H1 (cell line): ENCODE measurements at regions not wholly inside any gene's neighbourhood (a gene's known extent, or its start where the extent isn't known, plus 50 kb on each side); places are given as distances from the start of the nearest gene placed in this dataset.

Source experiments
- PHF8 ChIP-seq: fragments of 200-600 bp; sonication (generic); conservative IDR thresholded peaks from 2 replicates; pipeline ENCODE4 v1.7.1; 2012; ENCODE audit warnings: low read depth, mild to moderate bottlenecking, inconsistent platforms, low read length, moderate library complexity

DNA sequence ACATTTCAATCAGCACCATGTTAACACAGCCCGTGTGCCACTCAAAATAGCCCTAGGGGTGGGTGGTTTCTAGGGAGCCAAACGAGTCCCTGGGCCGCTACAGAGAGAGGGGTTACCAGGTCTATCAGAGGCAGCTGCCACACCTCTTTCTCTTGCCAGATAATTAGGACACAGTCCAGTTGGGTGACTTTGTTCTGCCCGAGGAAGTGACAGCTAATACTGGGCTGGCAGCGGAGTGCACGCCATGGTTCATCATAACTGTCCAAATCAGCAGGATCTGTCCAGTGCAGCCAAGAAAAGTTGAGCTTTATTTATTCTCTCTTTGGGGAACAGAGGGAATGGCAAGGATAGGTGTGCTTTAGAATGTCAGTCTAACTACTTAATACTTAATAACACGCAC lies 583.8 kb downstream of the BRINP1 start (continued):
- no peak for TF ChIP-seq PHF8
